ENCODE measurements at regions not wholly inside any gene's neighbourhood (a gene's known extent, or its start where the extent isn't known, plus 50 kb on each side); places are given as distances from the start of the nearest gene placed in this dataset.

- TF ChIP-seq CTCF (conservative IDR thresholded peaks at IDR 0.05; ENCODE audit: low read depth, low read length), result no peak
- no peak for TF ChIP-seq EZH2 (IDR thresholded peaks at IDR 0.05; ENCODE audit: borderline replicate concordance, low read depth, low read length, poor library complexity, severe bottlenecking)
These were observed 271.3 kb downstream of the BMP7 start for GRCh38 chr20:56995149-56995548.
